Activated T-cell treated with anti-CD3 and anti-CD28 coated beads, Interleukin-2, amount 50 U/mL, for 24 hours (primary cell): ENCODE measurements at regions not wholly inside any gene's neighbourhood (a gene's known extent, or its start where the extent isn't known, plus 50 kb on each side); places are given as distances from the start of the nearest gene placed in this dataset.

Source experiments
- DNase-seq: peaks from one replicate; pipeline ENCODE4 v3.0.0-alpha.2; 2020
- H3K27ac Mint-ChIP-seq: 2 replicates; pipeline ENCODE4 v1.8.0; 2020; ENCODE audit warnings: mild to moderate bottlenecking, mixed read lengths
- H3K27me3 Mint-ChIP-seq: 2 replicates; pipeline ENCODE4 v1.8.0; 2020; ENCODE audit warnings: mixed read lengths
- H3K36me3 Mint-ChIP-seq: 2 replicates; pipeline ENCODE4 v1.8.0; 2020; ENCODE audit warnings: low read depth, mixed read lengths
- H3K4me1 Mint-ChIP-seq: 2 replicates; pipeline ENCODE4 v1.8.0; 2020; ENCODE audit warnings: low read depth, mixed read lengths
- H3K4me3 Mint-ChIP-seq: 2 replicates; pipeline ENCODE4 v1.8.0; 2020; ENCODE audit warnings: mild to moderate bottlenecking, moderate library complexity, mixed read lengths
- H3K9me3 Mint-ChIP-seq: 2 replicates; pipeline ENCODE4 v1.8.0; 2020; ENCODE audit warnings: mixed read lengths

- Mint-ChIP-seq H3K27me3 (no peaks in the 10 kb centered on the region), H3K27ac (no peak overlapping the region), H3K9me3 (peaks cover 12% of the 10 kb centered on the region), H3K4me3 (no peak overlapping the region), H3K4me1 (no peaks in the 10 kb centered on the region), H3K36me3 (no peaks in the 10 kb centered on the region)
- no peak for DNase-seq
Measured at GRCh38 chr13:64333888-64334287, 2896.2 kb downstream of the PCDH9 start.

- no peaks in the 10 kb centered on the region for H3K27me3 Mint-ChIP-seq
- no peak overlapping the region for H3K4me3 Mint-ChIP-seq
- no peak for DNase-seq
- no peaks in the 10 kb centered on the region for H3K4me1 Mint-ChIP-seq
- H3K27ac Mint-ChIP-seq, result no peak overlapping the region
- H3K36me3 Mint-ChIP-seq, result no peaks in the 10 kb centered on the region
- peaks cover 12% of the 10 kb centered on the region for H3K9me3 Mint-ChIP-seq
Measured at GRCh38 chr13:64332048-64332447, 2898.1 kb downstream of the PCDH9 start.

- H3K9me3 Mint-ChIP-seq, result peaks cover 7% of the 10 kb centered on the region
- no peaks in the 10 kb centered on the region for H3K4me1 Mint-ChIP-seq
- H3K27me3 Mint-ChIP-seq, result no peaks in the 10 kb centered on the region
Measured at GRCh38 chr13:64327505-64328194, 2902.5 kb downstream of the PCDH9 start.

GRCh38 chr13:64314331-64314730 is 2898.7 kb upstream of the PCDH20 start:
- Mint-ChIP-seq H3K4me1 (no peaks in the 10 kb centered on the region), H3K36me3 (no peaks in the 10 kb centered on the region), H3K27me3 (no peaks in the 10 kb centered on the region), H3K9me3 (peaks cover 8% of the 10 kb centered on the region), H3K4me3 (no peak overlapping the region), H3K27ac (no peak overlapping the region)
- no peak for DNase-seq

More at GRCh38 chr13:64327505-64328194, 2902.5 kb downstream of the PCDH9 start:
- DNase-seq, result no peak
- no peak overlapping the region for H3K4me3 Mint-ChIP-seq
- no peak overlapping the region for H3K27ac Mint-ChIP-seq
- H3K36me3 Mint-ChIP-seq, result no peaks in the 10 kb centered on the region

GRCh38 chr13:64311948-64312347 is 2896.3 kb upstream of the PCDH20 start:
- no peak for DNase-seq
- H3K4me1 Mint-ChIP-seq, result no peaks in the 10 kb centered on the region
- no peak overlapping the region for H3K4me3 Mint-ChIP-seq
- no peaks in the 10 kb centered on the region for H3K36me3 Mint-ChIP-seq
- no peak overlapping the region for H3K27ac Mint-ChIP-seq
- no peaks in the 10 kb centered on the region for H3K27me3 Mint-ChIP-seq
- H3K9me3 Mint-ChIP-seq, result peaks cover 12% of the 10 kb centered on the region

GRCh38 chr13:64311112-64311511 is 2895.5 kb upstream of the PCDH20 start:
- Mint-ChIP-seq H3K4me1 (no peaks in the 10 kb centered on the region), H3K9me3 (peaks cover 7% of the 10 kb centered on the region), H3K4me3 (no peak overlapping the region), H3K27ac (no peak overlapping the region), H3K27me3 (no peaks in the 10 kb centered on the region), H3K36me3 (no peaks in the 10 kb centered on the region)
- no peak for DNase-seq

- Mint-ChIP-seq H3K4me3 (no peak overlapping the region), H3K27ac (no peak overlapping the region), H3K4me1 (no peaks in the 10 kb centered on the region), H3K36me3 (no peaks in the 10 kb centered on the region), H3K27me3 (no peaks in the 10 kb centered on the region), H3K9me3 (peaks cover 7% of the 10 kb centered on the region)
- no peak for DNase-seq
Measured at GRCh38 chr13:64305246-64305645, 2889.6 kb upstream of the PCDH20 start.

- Mint-ChIP-seq H3K9me3 (peaks cover 17% of the 10 kb centered on the region), H3K27me3 (no peaks in the 10 kb centered on the region), H3K4me3 (no peak overlapping the region), H3K4me1 (no peaks in the 10 kb centered on the region), H3K27ac (no peak overlapping the region), H3K36me3 (no peaks in the 10 kb centered on the region)
- DNase-seq, result no peak
Measured at GRCh38 chr13:64300239-64300638, 2884.6 kb upstream of the PCDH20 start.

GRCh38 chr13:64293923-64294322 is 2878.3 kb upstream of the PCDH20 start:
- peaks cover 31% of the 10 kb centered on the region for H3K9me3 Mint-ChIP-seq

GRCh38 chr13:64289702-64290101 is 2874.1 kb upstream of the PCDH20 start:
- Mint-ChIP-seq H3K27me3 (no peaks in the 10 kb centered on the region), H3K36me3 (no peaks in the 10 kb centered on the region), H3K27ac (no peak overlapping the region), H3K9me3 (peaks cover 39% of the 10 kb centered on the region), H3K4me3 (no peak overlapping the region), H3K4me1 (no peaks in the 10 kb centered on the region)
- DNase-seq, result no peak

More at GRCh38 chr13:64293923-64294322, 2878.3 kb upstream of the PCDH20 start:
- Mint-ChIP-seq H3K4me3 (no peak overlapping the region), H3K36me3 (no peaks in the 10 kb centered on the region), H3K27me3 (no peaks in the 10 kb centered on the region), H3K4me1 (no peaks in the 10 kb centered on the region), H3K27ac (no peak overlapping the region)
- no peak for DNase-seq

- no peak for DNase-seq
- Mint-ChIP-seq H3K4me3 (no peak overlapping the region), H3K27me3 (no peaks in the 10 kb centered on the region), H3K36me3 (no peaks in the 10 kb centered on the region), H3K9me3 (peaks cover 28% of the 10 kb centered on the region), H3K4me1 (no peaks in the 10 kb centered on the region), H3K27ac (no peak overlapping the region)
Measured at GRCh38 chr13:64283926-64284325, 2868.3 kb upstream of the PCDH20 start.

GRCh38 chr13:64278493-64278892 is 2862.8 kb upstream of the PCDH20 start:
- Mint-ChIP-seq H3K27ac (no peak overlapping the region), H3K4me3 (no peak overlapping the region), H3K9me3 (peaks cover 10% of the 10 kb centered on the region), H3K27me3 (no peaks in the 10 kb centered on the region), H3K4me1 (no peaks in the 10 kb centered on the region), H3K36me3 (no peaks in the 10 kb centered on the region)
- no peak for DNase-seq

GRCh38 chr13:64277097-64277496 is 2861.4 kb upstream of the PCDH20 start:
- Mint-ChIP-seq H3K27me3 (no peaks in the 10 kb centered on the region), H3K4me1 (no peaks in the 10 kb centered on the region), H3K36me3 (no peaks in the 10 kb centered on the region), H3K27ac (no peak overlapping the region), H3K9me3 (peaks cover 7% of the 10 kb centered on the region), H3K4me3 (no peak overlapping the region)
- DNase-seq, result no peak

GRCh38 chr13:64276232-64276631 is 2860.6 kb upstream of the PCDH20 start:
- no peaks in the 10 kb centered on the region for H3K27me3 Mint-ChIP-seq
- no peak overlapping the region for H3K4me3 Mint-ChIP-seq
- H3K9me3 Mint-ChIP-seq, result peaks cover 7% of the 10 kb centered on the region
- H3K36me3 Mint-ChIP-seq, result no peaks in the 10 kb centered on the region
- H3K4me1 Mint-ChIP-seq, result no peaks in the 10 kb centered on the region
- DNase-seq, result no peak
- H3K27ac Mint-ChIP-seq, result no peak overlapping the region

- no peaks in the 10 kb centered on the region for H3K27me3 Mint-ChIP-seq
- H3K36me3 Mint-ChIP-seq, result no peaks in the 10 kb centered on the region
- H3K4me3 Mint-ChIP-seq, result no peak overlapping the region
- no peaks in the 10 kb centered on the region for H3K4me1 Mint-ChIP-seq
- no peak overlapping the region for H3K27ac Mint-ChIP-seq
- DNase-seq, result no peak
- peaks cover 3% of the 10 kb centered on the region for H3K9me3 Mint-ChIP-seq
Measured at GRCh38 chr13:64274481-64275217, 2859.0 kb upstream of the PCDH20 start.
